SHP77 treated with DMSO at 0.1 percent for 48 hours (cell line): ENCODE measurements at regions not wholly inside any gene's neighbourhood (a gene's known extent, or its start where the extent isn't known, plus 50 kb on each side); places are given as distances from the start of the nearest gene placed in this dataset.
"Not testable (repeated sequence)": the region's sequence is repeated elsewhere in the genome, so short reads cannot be mapped to it uniquely, and the experiment has no call there.

Experiments
- DNase-seq: peaks from one replicate; lab custom pipeline; 2025; lab: John Stamatoyannopoulos, UW

- DNase-seq, result no peak
Measured at GRCh38 chr2:13604951-13605661, 888.4 kb downstream of the TRIB2 start.

GRCh38 chr2:13607139-13607538, 890.4 kb downstream of the TRIB2 start:
- no peak for DNase-seq

DNA sequence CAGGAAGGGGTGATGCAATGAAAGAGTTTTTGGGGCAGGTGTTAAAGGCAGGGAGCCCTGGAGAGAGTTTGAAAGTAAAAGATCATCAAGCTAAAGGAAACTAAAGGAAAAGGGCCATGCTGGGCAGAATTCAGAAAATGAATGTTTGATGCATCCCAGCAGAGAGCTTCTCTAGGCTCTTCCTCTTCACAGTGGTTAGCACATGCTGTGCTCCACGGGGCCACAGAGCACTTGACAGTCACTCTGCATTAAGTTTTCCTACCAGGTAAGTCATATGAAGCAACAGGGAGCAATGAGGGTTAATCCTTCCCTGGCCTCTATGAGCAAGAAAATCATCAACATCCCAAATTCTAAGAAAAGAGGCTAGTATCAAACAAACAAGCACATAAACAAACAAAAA, 895.2 kb downstream of the TRIB2 start:
- no peak for DNase-seq

DNA sequence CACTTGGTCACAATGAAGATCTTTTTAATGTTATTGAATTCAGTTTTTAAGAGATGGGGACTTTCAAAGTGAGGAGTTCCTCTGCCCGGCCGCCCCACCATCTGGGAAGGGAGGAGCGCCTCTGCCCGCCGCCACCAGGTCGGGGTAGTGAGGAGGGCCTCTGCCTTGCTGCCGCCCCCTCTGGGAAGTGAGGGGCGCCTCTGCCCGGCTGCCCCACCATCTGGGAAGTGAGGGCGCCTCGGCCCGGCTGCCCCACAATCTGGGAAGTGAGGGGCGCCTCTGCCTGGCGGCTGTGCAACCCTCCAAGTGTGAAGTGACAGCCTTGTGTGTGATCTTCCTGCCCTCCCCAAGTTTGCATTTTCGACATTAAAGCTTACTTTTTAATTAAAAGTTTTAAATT, 899.3 kb downstream of the TRIB2 start:
- DNase-seq, result no peak

DNA sequence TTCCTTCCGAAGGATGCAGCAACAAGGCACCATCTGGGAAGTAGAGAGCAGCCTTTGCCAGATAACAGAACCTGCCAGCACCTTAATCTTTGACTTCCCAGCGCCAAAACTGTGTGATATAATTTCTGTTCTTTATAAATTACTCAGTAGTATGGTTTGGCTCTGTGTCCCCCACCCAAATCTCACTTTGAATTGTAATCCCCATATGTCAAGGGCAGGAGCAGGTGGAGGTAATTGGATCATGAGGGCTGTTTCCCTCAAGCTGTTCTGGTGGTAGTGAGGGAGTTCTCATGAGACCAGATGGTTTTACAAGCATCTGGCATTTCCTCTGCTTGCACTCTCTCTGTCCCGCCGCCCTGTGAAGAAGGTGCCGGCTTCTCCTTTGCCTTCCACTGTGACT, 899.9 kb downstream of the TRIB2 start:
- DNase-seq, result no peak

- DNase-seq, result no peak
Measured at GRCh38 chr2:13628122-13628521, 911.4 kb downstream of the TRIB2 start.

DNA sequence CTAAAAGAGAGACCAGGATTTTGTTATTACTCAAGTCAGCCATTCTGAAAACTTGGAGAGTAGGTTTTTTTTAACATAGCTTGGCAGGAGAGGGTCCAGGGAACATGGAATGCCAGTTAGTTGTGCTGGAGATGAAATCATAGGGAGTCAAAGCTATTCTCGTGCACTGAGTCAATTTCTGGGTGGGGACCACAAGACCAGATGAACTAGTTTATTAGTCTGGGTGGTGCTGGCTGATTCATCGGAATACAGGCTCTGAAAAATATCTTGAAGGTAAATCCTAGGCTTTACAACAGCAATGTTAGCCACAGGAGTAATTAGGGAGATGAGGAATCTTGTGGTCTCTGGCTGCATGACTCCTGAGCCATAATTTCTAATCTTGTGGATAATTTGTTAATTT, 921.4 kb downstream of the TRIB2 start:
- no peak for DNase-seq

DNA sequence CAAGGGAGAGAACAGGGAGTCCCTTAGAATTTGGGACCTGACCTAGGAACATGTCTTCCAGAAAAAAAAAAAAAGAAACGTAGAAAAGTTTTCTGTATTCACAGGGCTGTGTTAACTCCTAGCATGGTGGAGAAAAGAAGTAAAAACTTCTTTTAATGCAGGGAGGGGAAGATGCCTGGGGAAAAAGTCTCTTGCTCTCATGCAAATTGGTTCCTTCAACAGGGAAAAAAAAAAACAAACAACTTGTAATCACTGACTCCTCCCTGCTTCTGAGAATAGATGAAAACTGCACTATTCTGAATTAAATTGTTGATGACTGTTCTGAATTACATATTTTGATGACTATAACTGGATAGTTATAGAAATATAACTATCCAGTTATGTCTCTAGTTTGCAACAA, 933.2 kb downstream of the TRIB2 start:
- DNase-seq, result no peak

GRCh38 chr2:13650586-13651180, 933.9 kb downstream of the TRIB2 start:
- no peak for DNase-seq

DNA sequence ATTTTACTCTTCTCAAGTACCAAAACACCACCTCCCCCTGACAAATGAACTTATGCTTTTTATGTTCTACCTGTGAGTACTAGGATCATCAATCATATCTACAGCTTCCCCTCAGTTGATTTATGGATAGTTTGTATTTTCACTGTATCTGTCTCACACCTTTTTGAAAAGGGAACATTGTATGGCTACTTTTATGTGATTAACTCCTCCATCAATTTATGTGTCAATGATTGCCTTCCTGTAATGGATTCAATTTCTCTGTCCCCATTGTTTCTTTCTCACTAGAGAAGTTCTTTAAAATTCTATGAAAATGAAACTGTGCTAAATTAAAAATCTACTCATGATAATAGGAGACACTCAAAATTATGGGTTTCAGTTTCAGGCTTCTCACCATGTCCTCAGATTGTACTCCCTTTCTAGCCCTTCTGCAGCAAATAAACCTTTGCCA, 935.0 kb downstream of the TRIB2 start:
- DNase-seq, result no peak

DNA sequence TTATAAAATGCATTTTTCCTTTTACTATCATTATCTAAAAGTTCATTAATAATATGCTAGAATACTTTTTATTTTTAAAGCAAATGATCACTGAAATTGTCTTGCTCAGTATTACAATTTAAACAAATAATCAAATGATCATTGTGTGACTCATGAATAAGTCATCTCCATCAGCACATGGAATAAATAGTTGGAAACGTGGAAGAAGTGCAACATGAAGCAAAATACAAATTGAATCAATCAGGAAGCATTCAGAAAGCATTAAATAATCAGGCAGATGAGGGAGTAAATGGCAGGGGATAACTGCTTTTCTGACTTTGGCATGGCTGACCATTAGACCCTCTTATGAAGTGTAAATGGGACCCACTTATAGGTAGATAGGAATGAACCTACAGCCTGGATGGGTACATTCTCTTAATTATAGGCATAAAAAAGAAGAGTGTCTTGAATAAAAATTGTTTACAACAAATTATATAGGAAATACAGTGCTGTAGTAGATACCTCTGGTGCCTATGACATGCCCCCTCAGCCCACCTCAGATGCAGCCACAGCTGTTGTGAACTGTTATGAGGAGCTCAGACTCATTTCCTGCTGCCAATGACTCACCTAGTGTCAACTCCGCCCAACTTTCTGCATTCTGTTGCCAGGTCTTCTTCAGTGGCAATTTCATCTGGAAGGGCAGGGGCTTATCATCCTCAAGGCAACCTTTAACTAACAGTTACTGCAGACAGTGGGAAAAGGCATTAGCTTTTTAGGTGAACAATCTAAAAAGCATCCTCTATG, 936.0 kb downstream of the TRIB2 start:
- no peak for DNase-seq

DNA sequence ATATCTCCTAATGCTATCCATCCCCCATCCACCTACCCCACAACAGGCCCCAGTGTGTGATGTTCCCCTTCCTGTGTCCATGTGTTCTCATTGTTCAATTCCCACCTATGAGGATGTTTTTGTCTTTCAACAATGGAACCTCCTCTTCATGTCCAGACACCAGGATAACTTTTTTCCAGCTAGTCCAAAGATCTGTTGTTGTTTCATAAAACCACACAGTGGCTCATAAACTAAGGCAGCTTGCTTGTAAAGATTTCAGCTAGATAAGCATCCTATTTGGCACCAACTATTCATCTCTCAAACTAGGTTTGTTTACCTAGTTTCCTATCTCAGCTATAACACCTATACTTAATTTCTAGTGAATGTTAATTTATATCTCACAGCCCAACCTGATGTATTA, 937.7 kb downstream of the TRIB2 start:
- DNase-seq, result no peak

DNA sequence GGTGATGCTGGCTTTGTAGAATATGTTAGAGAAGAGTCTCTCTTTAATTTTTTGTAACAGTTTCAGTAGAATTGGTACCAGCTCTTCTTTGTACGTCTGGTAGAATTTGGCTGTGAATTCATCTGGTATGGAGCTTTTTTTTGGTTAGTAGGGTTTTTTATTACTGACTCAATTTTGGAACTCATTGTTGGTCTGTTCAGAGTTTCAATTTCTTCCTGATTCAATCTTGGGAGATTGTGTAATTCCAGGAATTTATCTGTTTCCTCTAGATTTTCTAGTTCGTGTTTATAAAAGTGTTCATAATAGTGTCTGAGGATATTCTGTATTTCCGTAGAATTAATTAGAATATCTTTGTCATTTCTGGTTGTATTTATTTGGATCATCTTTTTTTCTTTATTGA, 943.5 kb downstream of the TRIB2 start:
- DNase-seq, result no peak

- no peak for DNase-seq
Measured at GRCh38 chr2:13662055-13662454, 945.3 kb downstream of the TRIB2 start.

DNA sequence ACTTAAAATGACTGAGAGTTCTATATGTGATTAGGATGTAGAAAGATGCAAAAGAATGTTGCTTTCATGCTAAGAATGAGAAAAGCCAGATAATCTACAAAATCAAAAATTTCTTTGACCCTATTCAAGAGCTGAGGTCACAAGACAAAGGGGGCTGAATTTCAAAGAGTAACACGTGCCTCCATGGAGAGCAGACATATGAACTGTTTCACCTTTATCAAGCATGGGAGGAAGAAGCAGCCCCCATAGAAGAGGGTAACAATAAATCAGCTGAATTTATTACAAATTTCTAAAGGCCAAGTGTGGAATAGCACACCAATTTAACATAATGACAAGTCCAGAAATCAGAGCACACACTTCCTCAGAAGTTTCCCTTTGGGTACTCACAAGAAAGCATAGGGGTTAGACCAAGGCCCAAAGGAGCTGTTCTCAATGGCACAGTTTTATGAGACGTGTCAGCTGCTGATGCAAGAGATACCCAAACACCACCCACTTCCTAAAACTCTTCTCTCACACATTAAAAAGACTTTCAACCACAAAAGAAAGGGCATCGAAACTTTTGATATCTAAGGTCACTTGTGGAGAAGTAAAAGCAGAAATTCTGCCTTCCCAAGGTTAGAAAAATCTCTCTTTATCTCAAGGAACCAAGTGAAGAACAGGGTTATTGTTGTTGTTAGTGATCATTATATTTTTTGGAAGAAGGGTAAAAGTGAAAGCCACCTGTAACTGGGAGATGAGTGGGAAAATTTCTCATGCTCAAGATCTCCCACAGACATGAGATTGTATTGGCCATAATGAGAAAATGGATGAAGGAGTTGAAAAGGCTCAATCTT, 950.1 kb downstream of the TRIB2 start:
- DNase-seq, result no peak

DNA sequence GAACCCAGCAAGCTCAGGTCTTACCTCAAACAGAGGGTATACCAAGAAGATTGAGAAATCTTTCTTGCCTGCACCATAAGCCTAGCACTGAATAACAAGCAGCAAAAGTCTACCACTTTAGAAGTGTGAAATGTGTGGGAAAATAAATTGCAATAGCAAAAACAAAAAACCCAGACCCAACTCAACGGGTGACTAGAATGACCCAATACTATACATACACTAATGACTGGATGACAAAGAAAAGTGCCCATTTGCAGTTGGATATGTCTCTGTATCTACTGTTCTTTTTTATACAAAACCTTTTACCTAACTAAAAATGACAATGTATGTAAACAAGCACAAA, 950.6 kb downstream of the TRIB2 start:
- no peak for DNase-seq

- no peak for DNase-seq
Measured at GRCh38 chr2:13669607-13670006, 952.9 kb downstream of the TRIB2 start.

DNA sequence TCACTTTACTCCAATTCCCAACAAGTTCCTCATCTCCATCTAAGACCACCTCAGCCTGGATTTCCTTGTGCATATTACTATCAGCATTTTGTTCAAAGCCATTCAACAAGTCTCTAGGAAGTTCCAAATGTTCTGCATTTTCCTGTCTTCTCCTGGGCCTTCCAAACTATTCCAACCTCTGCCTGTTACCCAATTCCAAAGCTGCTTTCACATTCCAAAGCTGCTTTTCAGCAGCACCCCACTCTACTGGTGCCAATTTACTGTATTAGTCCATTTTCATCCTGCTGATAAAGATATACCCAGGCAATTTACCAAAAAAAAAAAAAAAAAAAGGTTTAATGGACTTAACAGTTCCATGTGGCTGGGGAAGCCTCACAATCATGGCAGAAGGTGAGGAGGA, 957.1 kb downstream of the TRIB2 start:
- DNase-seq, result not testable (repeated sequence)

DNA sequence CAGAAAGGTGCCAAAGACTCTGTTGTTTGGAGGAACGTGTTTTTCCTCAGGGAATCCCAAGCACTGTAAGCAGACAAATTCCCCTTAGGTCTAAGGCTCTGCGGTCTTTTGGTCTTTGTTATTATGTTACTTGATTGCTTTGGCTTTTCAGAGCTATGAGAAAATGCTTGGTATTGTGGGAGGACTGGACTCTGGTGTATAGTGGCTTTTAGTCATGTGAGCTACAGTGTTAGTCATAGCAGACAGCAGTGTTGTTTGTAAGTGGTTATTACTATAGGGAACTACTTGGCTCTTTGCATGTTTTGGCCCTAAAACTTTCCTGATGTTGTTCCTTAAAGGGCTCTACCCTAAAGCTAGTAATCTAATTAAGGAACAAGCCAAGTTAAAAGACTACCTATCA, 956.2 kb upstream of the LRATD1 start:
- no peak for DNase-seq

DNA sequence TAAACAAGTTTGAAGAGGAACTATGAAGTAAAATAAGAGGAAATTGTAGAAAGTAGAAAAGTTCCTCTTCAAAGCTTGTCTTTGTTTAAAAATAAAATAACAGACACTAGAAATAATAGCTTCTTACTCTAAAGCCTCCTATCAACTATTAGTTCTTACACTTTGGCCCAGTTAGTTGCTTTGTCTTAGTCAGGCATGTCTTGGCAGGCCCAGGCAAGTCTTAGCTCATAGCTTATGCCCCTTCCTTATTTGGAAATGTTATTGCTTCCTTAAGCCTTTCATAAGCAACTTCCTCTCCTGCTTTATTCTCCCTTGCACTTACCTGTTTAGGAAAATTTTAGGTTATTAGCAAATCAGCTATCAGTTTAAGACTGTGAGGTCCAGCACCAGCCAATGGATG, 950.6 kb upstream of the LRATD1 start:
- DNase-seq, result no peak

DNA sequence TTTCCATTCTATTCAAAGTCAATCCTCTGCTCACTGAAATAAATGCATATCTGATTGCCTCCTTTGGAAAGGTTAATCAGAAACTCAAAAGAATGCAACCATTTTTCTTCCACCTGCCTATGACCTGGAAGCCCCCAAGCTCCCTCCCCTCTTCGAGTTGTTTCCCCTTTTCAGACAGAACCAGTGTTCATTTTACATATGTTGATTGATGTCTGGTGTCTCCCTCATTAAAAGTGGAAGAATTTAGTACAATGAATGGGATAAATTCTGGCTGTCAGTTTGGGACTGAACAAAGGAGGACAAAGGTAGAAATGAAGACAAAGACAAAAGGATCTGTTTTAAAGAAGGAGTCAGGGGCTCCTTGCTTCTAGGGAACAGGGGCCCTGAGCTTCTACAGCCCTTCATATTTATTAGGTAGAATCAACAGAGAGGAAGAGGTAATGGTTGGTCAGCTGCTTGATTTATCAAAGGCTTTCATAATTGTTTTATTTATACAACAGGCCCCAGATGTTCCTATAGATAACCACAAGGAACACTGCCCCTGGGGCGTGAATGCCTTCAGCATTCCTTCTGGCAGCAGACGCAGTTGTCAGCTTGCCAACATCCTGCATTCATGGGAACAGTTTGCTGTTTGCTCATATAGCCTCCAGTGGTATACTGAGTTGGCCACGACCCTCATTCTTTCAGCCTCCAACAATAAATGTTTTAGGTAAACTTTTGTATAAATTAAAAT, 949.8 kb upstream of the LRATD1 start:
- peak; percentile 76 for DNase-seq

DNA sequence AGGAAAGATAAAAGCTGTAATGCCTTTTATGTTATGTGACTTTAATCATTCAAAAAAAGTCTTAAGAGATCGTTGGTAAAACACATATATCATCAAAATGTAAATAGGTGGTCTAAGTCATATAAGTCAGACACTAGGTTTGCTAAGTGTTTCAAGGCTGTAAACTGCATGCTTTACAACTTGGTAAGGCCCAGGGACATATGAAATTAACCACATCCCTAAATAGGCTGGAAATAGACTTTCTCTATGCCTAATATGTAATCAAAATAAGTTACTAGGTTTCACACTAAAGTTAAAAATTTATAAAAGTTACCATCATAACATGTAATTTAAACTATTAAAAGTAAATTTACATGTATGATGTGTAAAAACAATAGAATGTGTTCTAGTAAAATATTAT, 946.3 kb upstream of the LRATD1 start:
- DNase-seq, result no peak
